ENCODE measurements at regions not wholly inside any gene's neighbourhood (a gene's known extent, or its start where the extent isn't known, plus 50 kb on each side); places are given as distances from the start of the nearest gene placed in this dataset.
"Not testable (repeated sequence)": the region's sequence is repeated elsewhere in the genome, so short reads cannot be mapped to it uniquely, and the experiment has no call there.

GRCh38 chr12:73225371-73225937, 953.3 kb downstream of the TRHDE start:
- no peak for DNase-seq

GRCh38 chr12:73225941-73226340, 953.8 kb downstream of the TRHDE start:
- DNase-seq, result no peak

GRCh38 chr12:73226593-73226992, 954.4 kb downstream of the TRHDE start:
- DNase-seq, result no peak

- not testable (repeated sequence) for DNase-seq
Measured at GRCh38 chr12:73228828-73229227, 956.7 kb downstream of the TRHDE start.

- DNase-seq, result no peak
Measured at GRCh38 chr12:73235387-73235786, 963.2 kb downstream of the TRHDE start.

- no peak for DNase-seq
Measured at GRCh38 chr12:73240110-73240509, 967.9 kb downstream of the TRHDE start.

- no peak for DNase-seq
Measured at GRCh38 chr12:73262788-73263381, 990.7 kb downstream of the TRHDE start.

- DNase-seq, result no peak
Measured at GRCh38 chr12:73266206-73266605, 994.0 kb downstream of the TRHDE start.

GRCh38 chr12:73274976-73275375, 1002.8 kb downstream of the TRHDE start:
- no peak for DNase-seq

- DNase-seq, result no peak
Measured at GRCh38 chr12:73277971-73278370, 1005.8 kb downstream of the TRHDE start.

- no peak for DNase-seq
Measured at GRCh38 chr12:73301530-73301929, 1029.4 kb downstream of the TRHDE start.

- no peak for DNase-seq
Measured at GRCh38 chr12:73307260-73307659, 1035.1 kb downstream of the TRHDE start.

- DNase-seq, result no peak
Measured at GRCh38 chr12:73308079-73308478, 1035.9 kb downstream of the TRHDE start.

- no peak for DNase-seq
Measured at GRCh38 chr12:73308747-73309146, 1036.6 kb downstream of the TRHDE start.

GRCh38 chr12:73321319-73321718, 1049.1 kb downstream of the TRHDE start:
- DNase-seq, result no peak

GRCh38 chr12:73321776-73322175, 1049.6 kb downstream of the TRHDE start:
- DNase-seq, result no peak

GRCh38 chr12:73330584-73331351, 1058.6 kb downstream of the TRHDE start:
- no peak for DNase-seq

- no peak for DNase-seq
Measured at GRCh38 chr12:73341559-73342247, 1069.5 kb downstream of the TRHDE start.

- no peak for DNase-seq
Measured at GRCh38 chr12:73342733-73343132, 1070.6 kb downstream of the TRHDE start.

GRCh38 chr12:73352826-73353225, 1080.7 kb downstream of the TRHDE start:
- DNase-seq, result no peak

- no peak for DNase-seq
Measured at GRCh38 chr12:73361156-73361863, 1089.1 kb downstream of the TRHDE start.

- DNase-seq, result no peak
Measured at GRCh38 chr12:73361864-73362230, 1089.7 kb downstream of the TRHDE start.

GRCh38 chr12:73362666-73363065, 1090.5 kb downstream of the TRHDE start:
- no peak for DNase-seq

Measured in NCI-H1092 (cell line).